Vagina (tissue), 2 donors: ENCODE measurements at regions not wholly inside any gene's neighbourhood (a gene's known extent, or its start where the extent isn't known, plus 50 kb on each side); places are given as distances from the start of the nearest gene placed in this dataset.

Source experiments
- DNase-seq, 2 donors: peaks; one replicate each; pipeline ENCODE4 v3.0.0-alpha.2; 2017; ENCODE audit errors: extremely low spot score in 2 of 2
- H3K27ac ChIP-seq: fragments of 200-600 bp; sonication (generic); one replicate; pipeline ENCODE4 v1.5.1; 2019
- H3K27me3 ChIP-seq: fragments of 200-600 bp; sonication (generic); one replicate; pipeline ENCODE4 v1.5.1; 2019
- H3K36me3 ChIP-seq, 2 donors: fragments of 200-600 bp; sonication (generic); one replicate each; pipeline ENCODE4 v1.5.1; 2017 to 2019
- H3K4me1 ChIP-seq: fragments of 200-600 bp; sonication (generic); one replicate; pipeline ENCODE4 v1.5.1; 2019
- H3K4me3 ChIP-seq, 2 donors: fragments of 200-600 bp; sonication (generic); 1 replicate in 1 of 2; 2 replicates in 1 of 2; pipeline ENCODE4 v1.5.1; 2016 to 2019
- H3K9me3 ChIP-seq: fragments of 200-600 bp; sonication (generic); one replicate; pipeline ENCODE4 v1.5.1; 2019
- POLR2A ChIP-seq, 2 donors: fragments of 450-650 bp; IDR thresholded peaks; one replicate each; pipeline ENCODE4 v1.6.1; 2017; ENCODE audit warnings: antibody characterized with exemption in 2 of 2, mild to moderate bottlenecking in 2 of 2, moderate library complexity in 2 of 2
- POLR2AphosphoS5 ChIP-seq, 2 donors: sonication (generic); formaldehyde crosslinking; IDR thresholded peaks; one replicate each; pipeline ENCODE4 v1.9.0; 2017; ENCODE audit warnings: antibody characterized with exemption in 2 of 2, mild to moderate bottlenecking in 2 of 2, low read depth in 1 of 2; ENCODE audit not compliant: insufficient read depth in 1 of 2
- intact Hi-C: fragments of 100-400 bp; cut with DNase I; formaldehyde crosslinking; loops from one replicate; pipeline ENCODE4 v1.15.1; 2023
- TF ChIP-seq, protein P1 (sequence below), 3 experiments: fragments of 450-650 bp in 2 of 3; fragments of 200-600 bp in 1 of 3; sonication (generic) in 1 of 3; IDR thresholded peaks; one replicate each; pipeline ENCODE4 v1.5.1; 2017 to 2019; ENCODE audit warnings: antibody characterized with exemption in 3 of 3, mild to moderate bottlenecking in 2 of 3, moderate library complexity in 2 of 3

DNA sequence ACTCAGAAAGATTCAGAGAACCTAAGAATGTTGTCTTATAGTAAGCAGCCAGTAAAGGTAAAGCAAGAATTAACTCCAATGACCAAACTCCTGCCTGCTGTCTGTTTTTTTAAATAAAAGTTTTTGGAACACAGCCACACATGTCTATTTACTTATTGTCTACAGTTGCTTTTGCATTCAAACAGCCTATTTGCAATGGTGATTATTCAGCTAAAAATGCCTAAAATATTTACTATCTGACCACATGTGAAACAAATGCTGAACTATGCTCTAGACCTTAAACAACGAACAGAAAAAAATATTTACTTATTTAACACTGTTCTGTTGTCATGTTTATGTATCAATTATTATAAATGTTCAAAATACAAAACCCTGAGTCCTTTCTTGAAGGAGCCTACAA, 1246.6 kb downstream of the FAM181B start:
- intact Hi-C loops, result no loop called here
- DNase-seq, result no peak
- Histone ChIP-seq H3K4me3 (no peak overlapping the region), H3K27me3 (no peaks in the 10 kb centered on the region), H3K9me3 (no peaks in the 10 kb centered on the region), H3K4me1 (no peaks in the 10 kb centered on the region), H3K27ac (no peak overlapping the region), H3K36me3 (no peaks in the 10 kb centered on the region)
- TF ChIP-seq POLR2A (IDR thresholded peaks at IDR 0.05) (no peak), POLR2AphosphoS5 (IDR thresholded peaks at IDR 0.05; ENCODE audit: insufficient read depth in 1 of 2, low read depth in 1 of 2) (no peak)
- TF ChIP-seq, protein P1, sequence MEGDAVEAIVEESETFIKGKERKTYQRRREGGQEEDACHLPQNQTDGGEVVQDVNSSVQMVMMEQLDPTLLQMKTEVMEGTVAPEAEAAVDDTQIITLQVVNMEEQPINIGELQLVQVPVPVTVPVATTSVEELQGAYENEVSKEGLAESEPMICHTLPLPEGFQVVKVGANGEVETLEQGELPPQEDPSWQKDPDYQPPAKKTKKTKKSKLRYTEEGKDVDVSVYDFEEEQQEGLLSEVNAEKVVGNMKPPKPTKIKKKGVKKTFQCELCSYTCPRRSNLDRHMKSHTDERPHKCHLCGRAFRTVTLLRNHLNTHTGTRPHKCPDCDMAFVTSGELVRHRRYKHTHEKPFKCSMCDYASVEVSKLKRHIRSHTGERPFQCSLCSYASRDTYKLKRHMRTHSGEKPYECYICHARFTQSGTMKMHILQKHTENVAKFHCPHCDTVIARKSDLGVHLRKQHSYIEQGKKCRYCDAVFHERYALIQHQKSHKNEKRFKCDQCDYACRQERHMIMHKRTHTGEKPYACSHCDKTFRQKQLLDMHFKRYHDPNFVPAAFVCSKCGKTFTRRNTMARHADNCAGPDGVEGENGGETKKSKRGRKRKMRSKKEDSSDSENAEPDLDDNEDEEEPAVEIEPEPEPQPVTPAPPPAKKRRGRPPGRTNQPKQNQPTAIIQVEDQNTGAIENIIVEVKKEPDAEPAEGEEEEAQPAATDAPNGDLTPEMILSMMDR (IDR thresholded peaks at IDR 0.05), result no peak

DNA sequence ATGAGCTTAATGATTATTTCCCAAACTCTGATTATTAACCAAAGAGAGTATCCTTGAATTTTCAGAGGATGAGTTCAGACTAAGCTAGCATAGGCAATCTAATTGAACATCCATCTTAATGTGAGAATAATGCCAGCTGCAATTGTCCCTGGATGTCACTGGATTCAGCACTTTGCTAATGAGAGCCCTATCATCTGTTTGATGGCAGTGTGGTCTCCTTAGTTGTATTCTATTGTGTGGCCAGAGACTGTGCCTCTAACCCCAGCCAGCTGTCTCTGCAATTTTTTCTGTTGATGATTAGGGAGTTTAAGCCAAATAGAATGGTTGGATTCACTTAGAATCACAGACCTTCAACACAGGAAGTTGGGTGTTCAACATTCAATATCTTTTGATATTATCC, 1249.5 kb downstream of the FAM181B start:
- TF ChIP-seq POLR2AphosphoS5 (IDR thresholded peaks at IDR 0.05; ENCODE audit: insufficient read depth in 1 of 2, low read depth in 1 of 2), result no peak
- TF ChIP-seq, protein P1 (IDR thresholded peaks at IDR 0.05), result no peak
- TF ChIP-seq POLR2A (IDR thresholded peaks at IDR 0.05), result no peak
- Histone ChIP-seq H3K27me3 (no peaks in the 10 kb centered on the region), H3K36me3 (no peaks in the 10 kb centered on the region), H3K27ac (no peak overlapping the region), H3K4me1 (no peaks in the 10 kb centered on the region), H3K9me3 (no peaks in the 10 kb centered on the region), H3K4me3 (no peak overlapping the region)
- intact Hi-C loops, result no loop called here
- no peak for DNase-seq

DNA sequence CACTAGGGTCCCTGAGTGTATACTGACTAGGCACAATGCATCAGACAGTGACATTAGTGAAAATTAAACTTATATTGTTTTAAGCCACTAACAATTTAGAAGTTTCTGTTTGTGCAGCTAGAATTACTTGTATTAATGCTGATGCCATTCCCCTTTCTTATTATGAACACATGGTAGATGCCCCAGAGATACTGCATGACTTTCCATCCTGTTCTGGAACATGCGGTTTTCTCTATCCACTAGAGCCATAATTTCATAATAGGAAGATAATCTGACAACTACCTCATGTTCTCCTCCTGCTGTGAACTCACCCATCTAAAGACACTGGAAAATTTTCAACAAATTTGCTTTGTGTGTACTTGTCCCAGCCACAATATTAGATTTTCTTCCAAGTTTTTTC, 1256.4 kb downstream of the FAM181B start:
- Histone ChIP-seq H3K27me3 (no peaks in the 10 kb centered on the region), H3K27ac (no peak overlapping the region), H3K36me3 (no peaks in the 10 kb centered on the region), H3K9me3 (no peaks in the 10 kb centered on the region), H3K4me3 (no peak overlapping the region), H3K4me1 (no peaks in the 10 kb centered on the region)
- intact Hi-C loops, result no loop called here
- DNase-seq, result no peak
- TF ChIP-seq POLR2A (IDR thresholded peaks at IDR 0.05) (no peak), POLR2AphosphoS5 (IDR thresholded peaks at IDR 0.05; ENCODE audit: insufficient read depth in 1 of 2, low read depth in 1 of 2) (no peak)
- TF ChIP-seq, protein P1 (IDR thresholded peaks at IDR 0.05), result no peak

DNA sequence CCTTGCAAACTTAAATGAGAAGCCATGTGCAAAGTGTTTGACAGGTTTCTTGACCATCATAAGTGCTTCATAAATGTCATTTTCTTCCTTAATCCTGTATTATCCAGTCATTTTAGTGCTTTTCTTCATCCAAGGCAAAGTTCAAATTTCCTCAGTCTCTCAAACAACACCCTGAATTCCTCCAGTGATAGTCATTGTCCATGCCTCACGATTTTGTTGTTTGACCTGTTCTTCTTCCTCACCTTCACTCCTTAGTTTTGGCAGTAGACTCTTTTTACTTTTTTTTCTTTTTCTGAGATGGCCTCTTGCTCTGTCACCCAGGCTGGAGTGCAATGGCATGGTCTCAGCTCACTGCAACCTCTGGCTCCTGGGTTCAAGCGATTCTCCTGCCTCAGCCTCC, 1257.3 kb downstream of the FAM181B start:
- TF ChIP-seq, protein P1 (IDR thresholded peaks at IDR 0.05), result no peak
- TF ChIP-seq POLR2A (IDR thresholded peaks at IDR 0.05), result no peak
- H3K4me1 ChIP-seq, result no peaks in the 10 kb centered on the region
- no peak overlapping the region for H3K4me3 ChIP-seq
- H3K36me3 ChIP-seq, result no peaks in the 10 kb centered on the region
- no peak overlapping the region for H3K27ac ChIP-seq
- DNase-seq, result no peak
- no peaks in the 10 kb centered on the region for H3K27me3 ChIP-seq
- intact Hi-C loops, result no loop called here
- no peaks in the 10 kb centered on the region for H3K9me3 ChIP-seq

DNA sequence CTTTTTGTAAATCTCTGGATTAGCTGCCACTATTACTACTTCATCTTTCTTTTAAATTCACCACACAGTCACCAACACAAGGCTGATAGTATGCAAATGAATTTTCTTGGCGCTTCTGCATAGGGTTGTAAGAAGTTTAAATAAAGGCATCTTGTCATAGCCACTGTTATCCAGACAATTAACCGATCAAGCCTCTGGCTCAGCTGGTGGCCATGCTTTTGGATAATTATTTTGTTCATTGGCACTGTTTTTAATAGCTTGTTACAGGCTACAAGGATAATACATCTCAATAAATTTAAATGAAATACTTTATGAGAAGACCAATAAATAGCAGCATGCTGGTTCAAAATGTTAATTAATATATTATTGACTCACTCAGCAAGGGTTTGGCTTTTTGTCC, 1261.0 kb downstream of the FAM181B start:
- intact Hi-C loops, result no loop called here
- Histone ChIP-seq H3K27me3 (no peaks in the 10 kb centered on the region), H3K4me3 (no peak overlapping the region), H3K27ac (no peak overlapping the region), H3K9me3 (no peaks in the 10 kb centered on the region), H3K36me3 (no peaks in the 10 kb centered on the region), H3K4me1 (no peaks in the 10 kb centered on the region)
- DNase-seq, result no peak
- TF ChIP-seq POLR2A (IDR thresholded peaks at IDR 0.05) (no peak), POLR2AphosphoS5 (IDR thresholded peaks at IDR 0.05; ENCODE audit: insufficient read depth in 1 of 2, low read depth in 1 of 2) (no peak)
- TF ChIP-seq, protein P1 (IDR thresholded peaks at IDR 0.05), result no peak
